ENCODE measurements at regions not wholly inside any gene's neighbourhood (a gene's known extent, or its start where the extent isn't known, plus 50 kb on each side); places are given as distances from the start of the nearest gene placed in this dataset.
A peak's percentile ranks its signal among the peaks of the same experiment; 100 is the strongest.

DNA sequence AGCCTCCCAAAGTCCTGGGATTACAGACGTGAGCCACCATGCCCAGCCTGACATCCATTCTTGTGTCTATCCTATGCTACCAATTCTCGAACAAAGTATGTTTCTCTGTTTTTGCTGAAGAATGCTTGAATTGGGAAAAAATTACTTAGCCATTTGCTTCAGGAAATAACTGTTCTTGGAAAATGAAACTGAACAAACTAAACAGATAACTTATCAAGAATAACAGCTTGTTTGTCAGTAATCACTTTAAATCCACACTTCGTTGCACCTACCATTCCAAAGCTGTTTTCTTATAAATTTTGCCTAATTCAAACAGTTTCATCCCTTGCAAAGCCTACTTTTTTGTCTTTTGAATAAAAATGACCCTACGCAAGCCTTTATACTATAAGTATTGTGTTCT is 672.9 kb downstream of the SUCLG1 start:
- DNase-seq (ENCODE audit: low read depth): no peak

GRCh38 chr2:83784947-83785346 is 674.1 kb downstream of the SUCLG1 start:
- no peak for DNase-seq (ENCODE audit: low read depth)

DNA sequence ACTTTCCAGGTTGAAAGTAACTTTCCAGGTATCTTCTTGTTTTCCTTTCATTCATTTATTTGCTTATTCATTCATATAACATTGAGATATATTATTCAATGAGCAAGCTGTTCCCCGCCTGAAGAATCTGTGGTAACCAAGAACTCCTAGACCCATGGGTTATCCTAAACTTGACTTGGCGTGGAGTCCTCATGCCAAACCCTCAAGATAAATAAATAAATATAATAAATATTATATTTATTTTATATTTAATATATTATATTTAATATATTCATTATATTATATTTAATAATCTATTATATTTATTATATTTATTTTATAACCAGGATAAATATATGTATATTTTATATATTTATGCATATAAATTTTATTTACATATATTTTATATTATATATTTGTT is 674.8 kb downstream of the SUCLG1 start:
- no peak for DNase-seq (ENCODE audit: low read depth)

DNA sequence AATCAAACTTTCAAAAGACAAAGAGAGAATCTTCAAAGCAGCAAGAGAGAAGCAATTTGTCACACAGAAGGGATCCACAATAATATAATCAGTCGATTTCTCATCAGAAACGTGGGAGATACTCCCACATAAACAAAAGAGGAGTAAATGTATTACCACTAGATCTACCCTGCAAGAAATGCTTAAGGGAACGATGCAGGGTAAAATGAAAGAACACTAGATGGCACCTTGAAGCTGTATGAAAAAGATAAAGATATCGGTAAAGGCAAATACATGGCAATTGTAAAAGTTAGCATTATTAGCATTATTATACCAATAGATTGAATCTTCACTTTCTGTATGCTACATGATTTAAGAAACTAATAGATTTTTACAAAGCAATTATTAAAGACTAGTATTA is 677.0 kb downstream of the SUCLG1 start:
- no peak for DNase-seq (ENCODE audit: low read depth)

DNA sequence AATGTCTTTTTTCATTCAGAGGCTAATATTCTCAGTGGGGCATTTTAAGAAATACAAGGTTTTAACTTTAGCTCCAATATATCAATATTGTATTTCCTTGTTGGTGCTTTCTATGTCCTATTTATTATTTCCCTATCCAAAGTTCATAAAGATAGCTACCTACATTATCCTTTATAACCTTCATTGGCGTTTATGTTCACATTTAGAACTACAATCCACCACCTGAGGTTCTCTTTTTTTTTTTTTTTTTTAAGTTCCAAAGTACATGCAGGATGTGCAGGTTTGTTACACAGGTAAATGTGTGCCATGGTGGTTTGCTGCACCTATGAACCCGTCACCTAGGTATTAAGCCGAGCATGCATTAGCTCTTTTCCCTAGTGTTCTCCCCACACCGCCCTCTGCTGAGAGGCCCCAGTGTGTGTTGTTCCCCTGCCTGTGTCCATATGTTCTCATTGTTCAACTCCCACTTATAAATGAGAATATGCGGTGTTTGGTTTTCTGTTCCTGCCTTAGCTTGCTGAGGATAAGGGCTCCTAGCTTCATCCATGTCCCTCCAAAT is 694.6 kb downstream of the SUCLG1 start:
- no peak for DNase-seq (ENCODE audit: low read depth)

GRCh38 chr2:83757329-83757728 is 701.8 kb downstream of the SUCLG1 start:
- DNase-seq (ENCODE audit: low read depth): no peak

DNA sequence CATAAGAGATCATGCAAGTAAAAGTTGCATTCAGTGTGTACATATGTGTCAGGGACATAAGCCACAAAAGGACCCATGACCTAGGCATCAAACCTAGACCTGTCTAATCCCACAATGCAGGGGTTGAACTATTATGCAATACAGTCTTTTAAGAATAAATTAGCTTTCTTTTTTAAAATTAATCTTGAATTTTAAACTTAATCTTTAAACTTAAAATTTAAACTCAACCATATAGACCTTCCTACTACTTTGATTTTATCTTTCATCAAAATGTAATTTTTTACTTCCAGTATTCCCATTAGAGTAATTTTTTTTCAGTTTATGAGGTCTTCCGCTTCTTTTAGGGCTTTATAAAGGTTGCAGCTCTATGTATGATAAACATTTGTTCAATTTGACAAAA is 702.9 kb downstream of the SUCLG1 start:
- no peak for DNase-seq (ENCODE audit: low read depth)

DNA sequence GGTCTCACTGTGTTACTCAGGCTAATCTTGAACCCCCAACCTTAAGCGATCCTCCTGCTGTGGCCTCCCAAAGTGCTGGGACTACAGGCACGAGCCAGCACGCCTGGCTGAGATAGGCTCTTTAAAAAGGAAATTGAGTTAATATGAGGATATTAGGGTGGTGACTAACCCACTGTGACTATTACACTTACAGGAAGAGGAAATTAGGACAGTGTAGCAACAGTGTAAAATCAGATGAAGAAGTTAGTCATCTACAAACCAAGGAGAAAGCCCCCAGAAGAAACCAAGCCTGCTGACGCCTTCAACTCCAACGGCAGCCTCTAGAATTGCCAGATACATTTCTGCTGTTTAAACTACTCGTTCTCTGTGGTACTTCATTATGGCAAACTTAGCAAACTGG is 711.9 kb downstream of the SUCLG1 start:
- no peak for DNase-seq (ENCODE audit: low read depth)

DNA sequence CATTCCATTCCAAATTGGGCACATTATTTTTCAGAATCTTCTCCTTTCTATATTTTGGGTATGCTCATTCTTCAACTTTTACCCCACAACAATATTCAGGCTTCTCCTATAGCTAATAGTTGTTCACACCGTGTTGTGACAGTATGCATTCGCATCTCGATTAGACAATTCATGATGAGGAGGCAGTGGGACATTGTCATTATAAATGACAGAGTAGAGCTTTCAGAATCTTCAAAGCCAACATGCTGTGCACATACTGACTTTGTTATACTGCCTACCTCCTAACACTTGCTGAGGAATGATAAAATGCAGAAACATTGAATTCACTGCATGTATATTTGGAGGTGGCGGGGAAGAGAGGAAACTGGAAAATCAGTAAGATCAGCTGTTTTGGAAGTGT is 714.2 kb downstream of the SUCLG1 start:
- no peak for DNase-seq (ENCODE audit: low read depth)

GRCh38 chr2:83742117-83742782 is 716.8 kb downstream of the SUCLG1 start:
- peak; percentile 1 for DNase-seq (ENCODE audit: low read depth)

GRCh38 chr2:83730223-83730622 is 728.9 kb downstream of the SUCLG1 start:
- DNase-seq (ENCODE audit: low read depth): no peak

GRCh38 chr2:83725735-83726134 is 733.3 kb downstream of the SUCLG1 start:
- no peak for DNase-seq (ENCODE audit: low read depth)

DNA sequence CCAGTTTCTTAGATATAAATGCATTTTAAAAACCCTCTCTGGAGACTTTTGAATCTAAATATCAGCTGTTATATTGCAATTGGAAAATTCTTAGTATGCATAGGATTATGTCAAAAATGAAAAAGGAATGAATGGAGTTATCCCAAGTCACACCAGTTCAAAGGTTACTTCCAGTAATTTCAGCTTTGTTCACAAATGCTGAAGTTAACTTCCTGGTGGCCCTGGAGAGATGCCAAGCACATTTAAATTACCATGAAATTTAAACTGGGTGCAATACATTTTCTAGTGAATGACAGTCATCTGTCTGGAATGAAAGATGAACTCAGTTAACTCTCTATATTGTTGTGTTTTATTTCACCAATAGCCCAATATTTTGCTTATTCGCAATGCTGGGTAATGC is 753.9 kb downstream of the SUCLG1 start:
- DNase-seq (ENCODE audit: low read depth): no peak

- no peak for DNase-seq (ENCODE audit: low read depth)
Observed at GRCh38 chr2:83703598-83703997, 755.5 kb downstream of the SUCLG1 start.

GRCh38 chr2:83696838-83697237 is 762.2 kb downstream of the SUCLG1 start:
- DNase-seq (ENCODE audit: low read depth): no peak

DNA sequence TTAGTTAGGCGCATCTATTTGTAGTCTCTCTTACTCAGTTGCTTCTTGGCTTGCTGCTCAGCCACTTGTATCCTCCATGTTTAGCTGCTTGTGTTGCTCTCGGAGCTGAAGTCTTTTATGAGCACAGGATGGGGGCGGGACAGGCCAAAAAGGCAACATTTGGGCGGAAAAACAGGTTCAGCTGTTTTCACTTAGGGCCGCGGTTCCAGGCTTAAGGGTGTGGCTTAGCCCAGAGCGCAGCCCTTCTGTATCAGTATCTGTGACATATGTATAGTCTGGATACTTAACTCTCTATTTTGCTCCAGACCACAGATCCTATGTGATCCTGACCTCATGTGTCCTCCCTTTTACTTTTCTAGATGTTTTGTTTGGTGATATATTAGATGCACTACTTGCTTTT is 763.5 kb downstream of the SUCLG1 start:
- DNase-seq (ENCODE audit: low read depth): no peak

DNA sequence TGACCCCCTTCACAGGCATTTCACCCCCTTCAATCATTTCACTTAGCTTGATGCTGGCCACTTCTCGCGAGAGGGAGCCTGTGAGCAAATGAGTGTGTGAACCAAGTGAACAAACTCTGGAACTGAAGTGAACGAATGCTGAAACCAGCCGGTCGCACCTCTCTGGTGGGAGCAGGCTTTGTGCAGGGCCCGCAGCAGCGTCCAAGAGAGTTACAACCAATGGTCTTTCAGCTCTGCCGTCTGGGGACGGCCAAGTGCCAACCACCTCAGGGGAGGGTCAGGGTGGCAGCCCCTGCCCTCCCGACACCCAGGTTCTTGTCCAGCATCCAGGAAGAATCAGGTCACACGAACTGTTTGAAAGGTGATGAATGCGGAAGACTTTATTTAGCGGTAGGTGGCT is 764.0 kb downstream of the SUCLG1 start:
- DNase-seq (ENCODE audit: low read depth): no peak

- DNase-seq (ENCODE audit: low read depth): no peak
Observed at GRCh38 chr2:83689402-83689801, 769.7 kb downstream of the SUCLG1 start.

GRCh38 chr2:83686863-83687262 is 772.2 kb downstream of the SUCLG1 start:
- DNase-seq (ENCODE audit: low read depth): peak; percentile 29

DNA sequence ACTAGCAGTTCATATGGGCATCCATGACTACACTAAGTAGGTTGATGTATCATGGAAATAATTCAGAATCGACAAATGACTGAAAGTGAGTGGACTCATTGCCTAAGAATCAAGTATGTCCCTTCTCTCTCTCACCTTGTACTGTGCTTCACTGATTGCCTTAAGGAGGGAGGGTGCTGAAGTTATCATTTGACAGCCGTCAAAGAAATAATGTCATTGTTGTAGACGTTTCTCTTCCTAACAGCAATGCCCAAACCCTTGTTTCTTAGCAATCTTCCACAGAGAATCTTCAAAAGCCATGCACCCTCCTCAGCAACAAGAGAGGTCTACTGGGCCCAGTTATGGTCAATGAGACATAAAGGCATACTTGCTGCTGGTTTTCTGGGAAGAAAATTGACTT is 785.0 kb downstream of the SUCLG1 start:
- no peak for DNase-seq (ENCODE audit: low read depth)

- DNase-seq (ENCODE audit: low read depth): peak; percentile 2
Observed at GRCh38 chr2:83665894-83666293, 793.2 kb downstream of the SUCLG1 start.

GRCh38 chr2:83665154-83665553 is 793.9 kb downstream of the SUCLG1 start:
- DNase-seq (ENCODE audit: low read depth): no peak

- DNase-seq (ENCODE audit: low read depth): no peak
Observed at GRCh38 chr2:83661711-83662110, 797.4 kb downstream of the SUCLG1 start.

DNA sequence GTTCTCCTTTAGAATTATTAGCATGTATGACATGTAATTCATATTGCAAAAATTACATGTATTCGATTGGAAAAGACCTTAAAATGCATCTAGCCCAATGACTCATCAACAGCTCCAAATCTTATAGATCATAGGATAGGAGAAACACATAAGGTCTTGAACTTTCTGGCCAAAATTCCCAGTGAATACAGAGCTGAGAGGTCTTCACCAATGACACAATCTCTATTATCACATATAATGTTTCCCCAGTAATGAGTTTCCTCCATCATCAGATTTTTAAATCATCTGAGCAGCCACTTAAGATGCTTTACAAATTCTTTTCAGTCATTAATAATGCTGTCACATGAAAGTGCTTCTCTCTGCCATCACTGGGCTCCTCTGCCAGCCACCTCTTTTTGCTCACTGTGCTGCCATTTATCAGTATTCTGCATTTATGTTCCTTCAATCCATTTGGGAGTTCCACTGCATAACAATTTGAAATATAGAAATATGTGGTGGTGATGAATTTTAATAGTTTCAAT is 804.9 kb downstream of the SUCLG1 start:
- DNase-seq (ENCODE audit: low read depth): no peak
